GM18520 (cell line): ENCODE measurements at regions not wholly inside any gene's neighbourhood (a gene's known extent, or its start where the extent isn't known, plus 50 kb on each side); places are given as distances from the start of the nearest gene placed in this dataset.

Experiments used
- ATAC-seq: cut with Tn5 transposase; IDR thresholded peaks from one replicate; pipeline ENCODE4 v1.9.1; 2021; ENCODE audit not compliant: unreplicated experiment

- no peak for ATAC-seq
Observed at GRCh38 chr1:83813576-83813975, 185.4 kb downstream of the TTLL7 start.

- ATAC-seq = no peak
Observed at GRCh38 chr1:83810144-83810543, 188.8 kb downstream of the TTLL7 start.

GRCh38 chr1:83808536-83808935 is 190.4 kb downstream of the TTLL7 start:
- no peak for ATAC-seq

- ATAC-seq = no peak
Observed at GRCh38 chr1:83807821-83808220, 191.1 kb downstream of the TTLL7 start.

- no peak for ATAC-seq
Observed at GRCh38 chr1:83807231-83807630, 191.7 kb downstream of the TTLL7 start.

- ATAC-seq = no peak
Observed at GRCh38 chr1:83805921-83806320, 193.0 kb downstream of the TTLL7 start.

- no peak for ATAC-seq
Observed at GRCh38 chr1:83802460-83803152, 196.3 kb downstream of the TTLL7 start.

- ATAC-seq = no peak
Observed at GRCh38 chr1:83802023-83802422, 196.9 kb downstream of the TTLL7 start.

- no peak for ATAC-seq
Observed at GRCh38 chr1:83800066-83800465, 198.9 kb downstream of the TTLL7 start.

- ATAC-seq = no peak
Observed at GRCh38 chr1:83799594-83799993, 199.3 kb downstream of the TTLL7 start.

- ATAC-seq = no peak
Observed at GRCh38 chr1:83798965-83799364, 200.0 kb downstream of the TTLL7 start.

- no peak for ATAC-seq
Observed at GRCh38 chr1:83796409-83796808, 202.5 kb downstream of the TTLL7 start.

GRCh38 chr1:83794384-83794783 is 204.5 kb downstream of the TTLL7 start:
- ATAC-seq = peak; percentile 87

GRCh38 chr1:83791821-83792437 is 207.0 kb downstream of the TTLL7 start:
- no peak for ATAC-seq

GRCh38 chr1:83790446-83790845 is 208.5 kb downstream of the TTLL7 start:
- ATAC-seq = no peak

- no peak for ATAC-seq
Observed at GRCh38 chr1:83787246-83787998, 211.5 kb downstream of the TTLL7 start.

- ATAC-seq = no peak
Observed at GRCh38 chr1:83781667-83782066, 217.3 kb downstream of the TTLL7 start.

- ATAC-seq = no peak
Observed at GRCh38 chr1:83779565-83779964, 219.4 kb downstream of the TTLL7 start.

GRCh38 chr1:83777758-83778101 is 221.2 kb downstream of the TTLL7 start:
- no peak for ATAC-seq

- no peak for ATAC-seq
Observed at GRCh38 chr1:83776913-83777757, 221.8 kb downstream of the TTLL7 start.

- no peak for ATAC-seq
Observed at GRCh38 chr1:83775977-83776603, 222.8 kb downstream of the TTLL7 start.
